Lower lobe of right lung (tissue), 2 donors: ENCODE measurements at regions not wholly inside any gene's neighbourhood (a gene's known extent, or its start where the extent isn't known, plus 50 kb on each side); places are given as distances from the start of the nearest gene placed in this dataset.

Experiments used
- ATAC-seq, 2 donors: fragments of 200-7000 bp; cut with Tn5 transposase; one replicate each; pipeline ENCODE4 v1.9.1; 2020 to 2022; ENCODE audit warnings: mild to moderate bottlenecking in 2 of 2, moderate library complexity in 2 of 2
- DNase-seq: peaks from one replicate; pipeline ENCODE4 v3.0.0-alpha.2; 2020
- H3K27ac ChIP-seq: fragments of 200-600 bp; one replicate; pipeline ENCODE4 v1.8.0; 2022
- H3K27me3 ChIP-seq: fragments of 200-600 bp; one replicate; pipeline ENCODE4 v1.8.0; 2022; ENCODE audit warnings: low read depth
- H3K36me3 ChIP-seq: fragments of 200-600 bp; one replicate; pipeline ENCODE4 v1.8.0; 2022; ENCODE audit warnings: mild to moderate bottlenecking
- H3K4me1 ChIP-seq: fragments of 200-600 bp; one replicate; pipeline ENCODE4 v1.8.0; 2022
- H3K4me3 ChIP-seq: fragments of 200-600 bp; one replicate; pipeline ENCODE4 v1.8.0; 2022; ENCODE audit warnings: mild to moderate bottlenecking
- H3K9me3 ChIP-seq: fragments of 200-600 bp; one replicate; pipeline ENCODE4 v1.8.0; 2022
- intact Hi-C: fragments of 100-400 bp; cut with DNase I; formaldehyde crosslinking; loops from one replicate; pipeline ENCODE4 v1.11.0; 2022
- TF ChIP-seq, protein P1 (sequence below): fragments of 200-600 bp; IDR thresholded peaks from one replicate; pipeline ENCODE4 v1.8.0; 2022; ENCODE audit warnings: antibody characterized with exemption, mild to moderate bottlenecking
- donor health status: DM: no; HTN: yes; CAD: no; lungs with severe emphysema.

DNA sequence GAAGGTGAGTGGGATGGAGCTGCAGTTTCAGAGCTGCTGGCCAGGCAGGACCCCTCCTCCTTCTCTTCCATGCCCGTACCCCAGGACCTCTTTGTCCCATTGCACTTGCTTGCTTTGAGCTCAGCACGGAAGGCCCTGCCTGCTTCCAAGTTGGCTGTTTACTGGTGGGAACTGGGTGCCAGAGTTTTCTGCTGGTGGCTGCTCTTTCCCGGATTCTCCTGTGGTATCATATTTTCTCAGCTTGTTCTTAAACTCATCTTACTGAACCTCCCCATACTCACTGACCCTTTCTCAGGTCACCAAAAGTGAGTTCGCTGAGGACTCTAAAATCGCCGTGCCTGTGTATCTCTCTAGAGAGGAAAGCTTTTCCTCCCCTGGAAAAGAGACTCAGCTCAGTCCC is 297.7 kb upstream of the TNP1 start:
- Histone ChIP-seq H3K4me1 (peaks cover 13% of the 10 kb centered on the region), H3K27ac (no peak overlapping the region), H3K27me3 (peaks cover 5% of the 10 kb centered on the region), H3K36me3 (no peaks in the 10 kb centered on the region), H3K4me3 (no peak overlapping the region), H3K9me3 (no peaks in the 10 kb centered on the region)
- ATAC-seq, result no peak
- intact Hi-C loops, result no loop called here
- no peak for DNase-seq
- TF ChIP-seq, protein P1, sequence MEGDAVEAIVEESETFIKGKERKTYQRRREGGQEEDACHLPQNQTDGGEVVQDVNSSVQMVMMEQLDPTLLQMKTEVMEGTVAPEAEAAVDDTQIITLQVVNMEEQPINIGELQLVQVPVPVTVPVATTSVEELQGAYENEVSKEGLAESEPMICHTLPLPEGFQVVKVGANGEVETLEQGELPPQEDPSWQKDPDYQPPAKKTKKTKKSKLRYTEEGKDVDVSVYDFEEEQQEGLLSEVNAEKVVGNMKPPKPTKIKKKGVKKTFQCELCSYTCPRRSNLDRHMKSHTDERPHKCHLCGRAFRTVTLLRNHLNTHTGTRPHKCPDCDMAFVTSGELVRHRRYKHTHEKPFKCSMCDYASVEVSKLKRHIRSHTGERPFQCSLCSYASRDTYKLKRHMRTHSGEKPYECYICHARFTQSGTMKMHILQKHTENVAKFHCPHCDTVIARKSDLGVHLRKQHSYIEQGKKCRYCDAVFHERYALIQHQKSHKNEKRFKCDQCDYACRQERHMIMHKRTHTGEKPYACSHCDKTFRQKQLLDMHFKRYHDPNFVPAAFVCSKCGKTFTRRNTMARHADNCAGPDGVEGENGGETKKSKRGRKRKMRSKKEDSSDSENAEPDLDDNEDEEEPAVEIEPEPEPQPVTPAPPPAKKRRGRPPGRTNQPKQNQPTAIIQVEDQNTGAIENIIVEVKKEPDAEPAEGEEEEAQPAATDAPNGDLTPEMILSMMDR, result no peak

DNA sequence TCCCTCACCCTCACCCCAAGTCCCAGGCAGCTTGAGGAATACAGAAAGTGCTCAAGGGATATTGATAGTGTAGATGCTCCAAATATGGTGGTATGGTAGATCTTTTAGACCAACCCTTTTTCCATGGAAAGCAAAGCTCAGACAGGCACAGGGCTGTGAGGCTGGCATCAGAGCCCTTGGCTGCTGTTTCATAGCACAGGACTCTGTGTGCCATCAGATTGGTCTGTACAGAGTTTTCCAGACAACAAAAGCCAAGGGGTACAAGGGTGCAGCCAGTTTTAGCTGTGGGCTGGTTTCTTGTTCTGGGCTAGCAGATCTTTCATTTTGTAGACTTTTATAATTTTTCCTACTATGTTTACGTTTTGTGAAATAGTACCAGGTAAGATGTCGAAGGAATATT is 296.9 kb upstream of the TNP1 start:
- H3K9me3 ChIP-seq, result no peaks in the 10 kb centered on the region
- no peak overlapping the region for H3K27ac ChIP-seq
- H3K4me1 ChIP-seq, result peaks cover 13% of the 10 kb centered on the region
- no peaks in the 10 kb centered on the region for H3K36me3 ChIP-seq
- intact Hi-C loops, result no loop called here
- DNase-seq (no peak), ATAC-seq (no peak)
- no peak overlapping the region for H3K4me3 ChIP-seq
- TF ChIP-seq, protein P1, result no peak
- peaks cover 5% of the 10 kb centered on the region for H3K27me3 ChIP-seq

DNA sequence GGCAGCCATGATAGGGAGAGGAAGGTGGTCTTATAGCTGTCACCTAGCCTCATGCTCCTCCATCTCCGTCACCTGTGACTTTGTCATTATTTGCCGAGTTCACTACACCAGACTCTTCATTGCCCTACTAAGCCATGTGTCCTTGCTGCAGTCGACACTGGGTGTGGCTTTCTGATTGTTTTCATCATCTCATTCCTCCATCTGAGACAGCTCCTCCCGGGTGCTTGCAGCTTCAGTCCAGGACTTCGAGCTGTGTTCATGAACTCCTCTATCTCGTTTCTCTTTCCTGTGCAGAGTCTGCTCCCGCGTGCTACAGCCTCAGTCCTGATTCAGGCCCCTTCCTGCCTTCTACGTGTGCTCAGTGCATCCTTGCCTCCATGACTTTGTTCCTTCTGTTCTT is 295.1 kb upstream of the TNP1 start:
- no peaks in the 10 kb centered on the region for H3K4me1 ChIP-seq
- intact Hi-C loops, result no loop called here
- H3K9me3 ChIP-seq, result no peaks in the 10 kb centered on the region
- H3K27me3 ChIP-seq, result peaks cover 5% of the 10 kb centered on the region
- TF ChIP-seq, protein P1, result no peak
- no peak for DNase-seq
- no peak overlapping the region for H3K27ac ChIP-seq
- H3K36me3 ChIP-seq, result no peaks in the 10 kb centered on the region
- no peak overlapping the region for H3K4me3 ChIP-seq
- ATAC-seq, result no peak

DNA sequence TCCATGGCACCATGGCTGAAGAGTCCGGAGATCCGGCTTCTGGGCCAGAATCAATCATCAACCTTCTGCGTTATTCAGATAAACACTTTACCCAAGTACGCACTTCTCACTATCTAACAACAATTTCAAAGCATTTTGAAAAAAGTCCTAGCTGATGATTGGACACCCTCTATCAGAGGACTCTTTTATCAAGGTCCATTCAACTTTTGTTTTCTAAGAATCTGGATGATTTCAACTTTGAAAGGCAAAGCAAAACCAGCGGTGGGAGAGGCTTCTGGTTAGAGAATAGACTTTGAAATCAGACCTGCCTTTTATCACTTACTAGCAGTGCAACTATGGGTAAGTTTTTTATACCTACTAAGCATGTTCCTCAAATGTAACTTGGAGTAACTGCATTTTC is 293.6 kb upstream of the TNP1 start:
- H3K36me3 ChIP-seq, result no peaks in the 10 kb centered on the region
- no peaks in the 10 kb centered on the region for H3K4me1 ChIP-seq
- H3K4me3 ChIP-seq, result no peak overlapping the region
- no peaks in the 10 kb centered on the region for H3K9me3 ChIP-seq
- no peak overlapping the region for H3K27ac ChIP-seq
- ATAC-seq (no peak), DNase-seq (no peak)
- TF ChIP-seq, protein P1, result no peak
- intact Hi-C loops, result no loop called here
- H3K27me3 ChIP-seq, result peaks cover 5% of the 10 kb centered on the region

DNA sequence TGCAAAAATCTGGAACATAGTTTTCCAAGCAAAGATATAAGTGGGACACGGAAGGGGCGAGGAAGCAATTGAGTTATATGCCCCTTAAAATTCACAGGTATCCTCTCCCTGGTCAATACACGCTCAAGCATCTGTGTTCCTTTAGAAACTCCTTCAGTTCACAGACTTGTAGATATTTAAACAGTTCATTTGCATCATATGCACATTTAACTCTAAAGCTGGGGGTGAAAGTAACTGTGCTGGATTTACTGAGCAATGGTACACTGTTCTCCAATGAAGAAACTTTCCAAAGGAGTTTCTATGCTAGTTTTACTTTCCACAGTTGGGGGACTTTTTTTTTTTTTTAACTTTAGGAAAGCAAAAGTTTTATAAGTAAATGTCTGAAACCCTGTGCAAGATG is 293.0 kb upstream of the TNP1 start:
- ATAC-seq (no peak), DNase-seq (no peak)
- Histone ChIP-seq H3K9me3 (no peaks in the 10 kb centered on the region), H3K36me3 (no peaks in the 10 kb centered on the region), H3K4me3 (no peak overlapping the region), H3K27ac (no peak overlapping the region), H3K27me3 (no peaks in the 10 kb centered on the region), H3K4me1 (no peaks in the 10 kb centered on the region)
- intact Hi-C loops, result no loop called here
- TF ChIP-seq, protein P1, result no peak
